IgD-negative memory B cell (primary cell): ENCODE measurements at regions not wholly inside any gene's neighbourhood (a gene's known extent, or its start where the extent isn't known, plus 50 kb on each side); places are given as distances from the start of the nearest gene placed in this dataset.

Source experiments
- H3K27ac Mint-ChIP-seq, 3 donors: one replicate each; pipeline ENCODE4 v1.8.0; 2020 to 2022; ENCODE audit warnings: mild to moderate bottlenecking in 3 of 3, mixed read lengths in 3 of 3, moderate library complexity in 1 of 3
- H3K27me3 Mint-ChIP-seq: one replicate; pipeline ENCODE4 v1.8.0; 2021; ENCODE audit warnings: mixed read lengths
- H3K36me3 Mint-ChIP-seq: one replicate; pipeline ENCODE4 v1.8.0; 2020; ENCODE audit warnings: mild to moderate bottlenecking, mixed read lengths
- H3K4me1 Mint-ChIP-seq, 3 donors: one replicate each; pipeline ENCODE4 v1.8.0; 2020 to 2022; ENCODE audit warnings: mixed read lengths in 3 of 3, mild to moderate bottlenecking in 1 of 3
- H3K4me3 Mint-ChIP-seq, 4 donors: one replicate each; pipeline ENCODE4 v1.8.0; 2020 to 2022; ENCODE audit warnings: mild to moderate bottlenecking in 4 of 4, mixed read lengths in 4 of 4, moderate library complexity in 3 of 4
- H3K9me3 Mint-ChIP-seq, 3 donors: one replicate each; pipeline ENCODE4 v1.8.0; 2020 to 2021; ENCODE audit warnings: mixed read lengths in 3 of 3, mild to moderate bottlenecking in 1 of 3

- Mint-ChIP-seq H3K4me3 (no peak overlapping the region), H3K27me3 (no peaks in the 10 kb centered on the region), H3K9me3 (peaks cover 0 to 6% (median 0%) of the 10 kb centered on the region in 3 donors), H3K27ac (no peak overlapping the region), H3K36me3 (no peaks in the 10 kb centered on the region), H3K4me1 (peaks cover 0 to 6% (median 0%) of the 10 kb centered on the region in 3 donors)
Measured at GRCh38 chr3:178900029-178900646, 171.5 kb downstream of the ZMAT3 start.

GRCh38 chr3:178895178-178895789, 176.3 kb downstream of the ZMAT3 start:
- Mint-ChIP-seq H3K36me3 (no peaks in the 10 kb centered on the region), H3K9me3 (peaks cover under 1 to 8% (median 5%) of the 10 kb centered on the region in 3 donors), H3K27ac (no peak overlapping the region), H3K4me1 (peaks cover 0 to 6% (median 0%) of the 10 kb centered on the region in 3 donors), H3K4me3 (no peak overlapping the region), H3K27me3 (no peaks in the 10 kb centered on the region)
